Neuron (in vitro differentiated cells): ENCODE measurements at regions not wholly inside any gene's neighbourhood (a gene's known extent, or its start where the extent isn't known, plus 50 kb on each side); places are given as distances from the start of the nearest gene placed in this dataset.

Source experiments
- H2AFZ ChIP-seq: one replicate; pipeline ENCODE4 v1.6.1; 2013; ENCODE audit warnings: low read depth, mild to moderate bottlenecking, inconsistent platforms, low read length, moderate library complexity
- H3K27me3 ChIP-seq: one replicate; pipeline ENCODE4 v1.6.1; 2013; ENCODE audit warnings: low read length; ENCODE audit not compliant: insufficient read depth
- H3K36me3 ChIP-seq: one replicate; pipeline ENCODE4 v1.6.1; 2013; ENCODE audit warnings: low read length; ENCODE audit not compliant: insufficient read depth
- H3K4me1 ChIP-seq: one replicate; pipeline ENCODE4 v1.6.1; 2013; ENCODE audit warnings: low read length; ENCODE audit not compliant: insufficient read depth
- H3K4me3 ChIP-seq: 2 replicates; pipeline ENCODE4 v1.5.1; 2013; ENCODE audit warnings: mild to moderate bottlenecking, low read length, moderate library complexity
- H3K9me3 ChIP-seq: one replicate; pipeline ENCODE4 v1.6.1; 2013; ENCODE audit warnings: low read length

DNA sequence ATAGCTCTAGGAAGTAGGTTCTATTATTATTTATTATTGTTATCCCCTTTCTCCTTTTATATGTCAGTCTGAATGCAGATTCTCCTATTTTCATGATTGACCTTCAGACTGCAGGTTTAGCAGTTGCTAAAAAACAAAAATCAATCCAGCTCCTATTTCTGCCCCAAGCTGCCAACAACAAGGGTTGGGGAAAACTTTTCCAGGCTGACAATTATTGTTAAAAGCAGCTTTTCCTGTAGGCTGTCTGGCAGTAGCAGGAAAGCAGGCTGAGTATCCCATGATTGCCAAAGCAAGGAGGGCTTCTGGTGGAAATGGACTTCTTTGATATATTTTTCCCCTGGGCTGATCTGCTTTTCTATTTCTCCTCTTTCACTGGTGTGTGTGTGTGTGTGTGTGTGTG is 78.0 kb upstream of the CTLA4 start:
- H2AFZ ChIP-seq, result no peak overlapping the region
- H3K27me3 ChIP-seq, result no peaks in the 10 kb centered on the region
- H3K9me3 ChIP-seq, result no peaks in the 10 kb centered on the region
- peaks cover 3% of the 10 kb centered on the region for H3K4me1 ChIP-seq
- no peaks in the 10 kb centered on the region for H3K36me3 ChIP-seq
- H3K4me3 ChIP-seq, result no peak overlapping the region

DNA sequence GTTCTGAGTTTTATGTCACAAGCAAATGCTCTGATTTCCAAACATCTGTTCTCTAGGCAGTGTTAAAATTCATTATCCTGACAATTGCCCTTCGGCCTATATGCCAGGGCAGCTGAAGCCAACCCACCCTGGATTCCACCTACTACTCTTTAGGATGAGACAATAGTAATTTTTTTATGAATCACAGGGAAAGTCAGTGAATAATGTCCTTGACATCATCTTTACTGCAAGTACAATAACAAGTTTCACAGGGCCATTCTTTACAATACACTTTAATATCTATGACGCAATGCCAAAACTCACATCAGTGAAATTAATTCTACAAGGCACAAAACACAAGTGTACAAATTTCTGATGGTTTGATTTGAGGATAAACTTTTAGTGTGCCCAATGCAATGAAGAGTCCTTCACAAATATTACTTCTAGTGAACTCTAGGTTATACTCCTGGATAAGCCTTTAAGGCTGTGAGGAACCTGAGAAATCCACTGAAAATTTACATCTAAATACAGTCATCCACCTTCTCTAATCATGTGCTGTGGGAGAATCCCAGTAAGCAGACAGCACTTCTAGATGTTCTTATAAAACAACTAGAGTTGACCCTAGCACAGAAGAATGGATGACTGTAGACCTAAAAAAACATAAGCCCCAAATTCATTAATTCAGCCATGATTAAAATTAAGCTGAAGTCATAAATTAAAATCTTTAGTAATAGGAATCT is 77.3 kb upstream of the CTLA4 start:
- H3K27me3 ChIP-seq, result no peaks in the 10 kb centered on the region
- H3K9me3 ChIP-seq, result no peaks in the 10 kb centered on the region
- H3K4me3 ChIP-seq, result no peak overlapping the region
- H3K4me1 ChIP-seq, result peaks cover 3% of the 10 kb centered on the region
- no peaks in the 10 kb centered on the region for H3K36me3 ChIP-seq
- H2AFZ ChIP-seq, result no peak overlapping the region

DNA sequence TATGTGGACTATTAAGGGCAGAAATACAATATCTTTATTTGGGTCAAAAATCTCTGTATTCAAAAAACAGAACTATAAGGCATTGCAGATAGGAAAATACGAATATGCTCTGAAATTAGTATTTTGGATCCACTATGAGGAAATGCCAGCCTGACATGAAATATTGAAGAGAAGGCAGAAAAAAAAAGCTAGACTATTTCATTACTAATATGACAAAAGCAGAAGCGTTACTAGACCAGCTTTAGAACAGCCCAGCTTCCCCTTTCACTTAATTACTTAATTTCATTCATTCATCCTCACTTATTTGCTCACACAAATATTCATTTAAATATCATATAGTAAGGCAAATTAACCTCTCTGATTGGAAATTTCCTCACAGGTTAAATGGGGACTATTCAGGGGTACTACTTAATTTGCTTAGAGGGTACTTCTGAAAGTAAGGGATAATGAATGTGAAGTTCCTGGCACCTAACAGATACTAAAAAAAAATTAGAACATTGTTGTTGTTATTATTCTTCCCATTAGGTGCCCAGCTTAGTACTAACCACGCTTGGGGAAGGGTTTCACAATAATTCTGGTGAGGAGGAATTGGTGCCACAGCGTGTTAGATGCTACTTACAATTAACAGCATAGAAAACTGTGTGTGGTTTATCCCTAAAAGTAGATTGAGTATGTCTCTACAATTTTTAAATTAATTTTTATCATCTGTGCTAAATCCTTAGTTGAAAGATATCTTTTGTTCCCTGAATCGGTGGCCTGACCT is 71.1 kb upstream of the CTLA4 start:
- no peaks in the 10 kb centered on the region for H3K27me3 ChIP-seq
- no peak overlapping the region for H2AFZ ChIP-seq
- H3K9me3 ChIP-seq, result no peaks in the 10 kb centered on the region
- no peak overlapping the region for H3K4me3 ChIP-seq
- H3K36me3 ChIP-seq, result no peaks in the 10 kb centered on the region
- H3K4me1 ChIP-seq, result no peaks in the 10 kb centered on the region

GRCh38 chr2:203797276-203797675 is 70.3 kb upstream of the CTLA4 start:
- no peaks in the 10 kb centered on the region for H3K27me3 ChIP-seq
- H3K36me3 ChIP-seq, result no peaks in the 10 kb centered on the region
- H3K4me3 ChIP-seq, result no peak overlapping the region
- no peaks in the 10 kb centered on the region for H3K4me1 ChIP-seq
- H2AFZ ChIP-seq, result no peak overlapping the region
- no peaks in the 10 kb centered on the region for H3K9me3 ChIP-seq

- H2AFZ ChIP-seq, result no peak overlapping the region
- H3K27me3 ChIP-seq, result no peaks in the 10 kb centered on the region
- H3K36me3 ChIP-seq, result no peaks in the 10 kb centered on the region
Measured at GRCh38 chr2:203797712-203798111, 69.9 kb upstream of the CTLA4 start.

DNA sequence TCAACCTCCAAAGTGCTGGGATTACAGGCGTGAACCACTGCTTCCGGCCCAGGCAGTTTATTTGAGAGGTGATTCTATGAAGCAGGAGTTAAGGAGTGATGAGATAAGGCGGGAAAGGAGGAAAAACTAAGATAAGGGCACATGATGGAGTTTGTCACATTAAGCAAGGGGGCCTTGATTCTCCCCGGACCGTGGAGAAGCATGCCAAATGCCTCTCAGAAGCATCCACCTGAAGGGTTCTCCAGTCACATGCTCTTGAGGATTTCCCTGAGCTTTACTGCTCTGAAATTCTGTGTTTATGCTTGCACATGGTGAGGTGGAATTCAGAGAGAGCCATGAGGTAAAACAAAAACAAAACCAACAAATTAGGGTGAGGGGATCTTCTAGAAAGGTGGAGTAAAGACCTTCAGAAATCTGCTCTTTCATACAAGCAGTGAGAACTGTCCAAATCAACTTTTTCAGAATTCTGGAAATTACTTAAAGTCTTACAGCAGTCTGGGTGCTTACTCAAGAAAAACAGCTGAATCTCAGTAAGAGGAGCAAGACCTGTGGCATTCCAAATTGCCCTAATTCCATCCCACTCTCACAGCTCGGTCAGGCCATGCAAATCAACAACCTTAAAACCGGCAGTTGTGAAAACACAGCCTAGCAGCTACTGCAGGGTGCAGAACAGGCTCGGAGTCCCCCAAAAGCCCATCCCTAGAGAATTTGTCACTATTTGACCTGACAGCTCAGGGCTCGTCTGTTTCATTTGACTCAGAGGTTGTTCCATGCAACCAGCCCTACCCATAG is 69.1 kb upstream of the CTLA4 start:
- H3K27me3 ChIP-seq, result no peaks in the 10 kb centered on the region
- no peak overlapping the region for H3K4me3 ChIP-seq
- no peaks in the 10 kb centered on the region for H3K36me3 ChIP-seq
- no peaks in the 10 kb centered on the region for H3K9me3 ChIP-seq
- no peak overlapping the region for H2AFZ ChIP-seq
- no peaks in the 10 kb centered on the region for H3K4me1 ChIP-seq

More at GRCh38 chr2:203797712-203798111, 69.9 kb upstream of the CTLA4 start:
- H3K4me1 ChIP-seq, result no peaks in the 10 kb centered on the region
- no peak overlapping the region for H3K4me3 ChIP-seq
- H3K9me3 ChIP-seq, result no peaks in the 10 kb centered on the region

DNA sequence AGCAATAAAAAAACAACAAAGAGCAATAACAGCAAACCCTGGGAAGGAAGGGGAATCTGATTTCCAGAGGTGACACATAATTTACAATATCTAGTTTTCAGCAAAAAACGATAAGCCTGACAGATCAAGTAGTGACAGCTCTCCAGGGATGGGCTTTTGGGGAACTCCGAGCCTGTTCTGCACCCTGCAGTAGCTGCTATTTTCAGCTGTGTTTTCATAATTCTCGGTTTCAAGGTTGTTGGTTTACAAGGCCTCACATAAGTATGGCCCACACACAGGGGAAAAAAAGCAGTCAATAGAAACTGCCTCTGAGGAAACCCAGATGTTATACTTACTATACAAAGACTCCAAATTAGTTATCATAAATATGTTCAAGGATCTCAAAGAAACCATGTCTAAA is 67.7 kb upstream of the CTLA4 start:
- H2AFZ ChIP-seq, result no peak overlapping the region
- peaks cover 2% of the 10 kb centered on the region for H3K9me3 ChIP-seq
- H3K27me3 ChIP-seq, result no peaks in the 10 kb centered on the region
- peaks cover 3% of the 10 kb centered on the region for H3K4me1 ChIP-seq
- no peak overlapping the region for H3K4me3 ChIP-seq
- H3K36me3 ChIP-seq, result no peaks in the 10 kb centered on the region

DNA sequence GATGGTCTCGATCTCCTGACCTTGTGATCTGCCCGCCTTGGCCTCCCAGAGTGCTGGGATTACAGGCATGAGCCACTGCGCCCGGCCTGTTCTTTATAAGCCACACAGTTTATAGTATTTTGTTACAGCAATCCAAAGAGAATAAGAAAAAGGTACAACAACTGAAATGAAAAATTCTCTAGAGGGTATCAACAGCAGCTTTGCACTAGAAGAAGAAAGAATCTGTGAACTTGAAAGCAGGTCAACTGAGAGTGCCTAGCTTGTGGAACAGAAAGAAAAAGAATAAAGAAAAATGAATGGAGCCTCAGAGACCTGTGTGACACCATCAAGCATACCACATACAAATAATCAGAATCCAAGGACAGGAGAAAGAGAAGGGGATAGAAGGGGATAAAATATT is 66.8 kb upstream of the CTLA4 start:
- Histone ChIP-seq H3K9me3 (peaks cover 2% of the 10 kb centered on the region), H3K27me3 (no peaks in the 10 kb centered on the region), H3K4me3 (no peak overlapping the region), H3K4me1 (peaks cover 3% of the 10 kb centered on the region), H3K36me3 (no peaks in the 10 kb centered on the region), H2AFZ (no peak overlapping the region)

DNA sequence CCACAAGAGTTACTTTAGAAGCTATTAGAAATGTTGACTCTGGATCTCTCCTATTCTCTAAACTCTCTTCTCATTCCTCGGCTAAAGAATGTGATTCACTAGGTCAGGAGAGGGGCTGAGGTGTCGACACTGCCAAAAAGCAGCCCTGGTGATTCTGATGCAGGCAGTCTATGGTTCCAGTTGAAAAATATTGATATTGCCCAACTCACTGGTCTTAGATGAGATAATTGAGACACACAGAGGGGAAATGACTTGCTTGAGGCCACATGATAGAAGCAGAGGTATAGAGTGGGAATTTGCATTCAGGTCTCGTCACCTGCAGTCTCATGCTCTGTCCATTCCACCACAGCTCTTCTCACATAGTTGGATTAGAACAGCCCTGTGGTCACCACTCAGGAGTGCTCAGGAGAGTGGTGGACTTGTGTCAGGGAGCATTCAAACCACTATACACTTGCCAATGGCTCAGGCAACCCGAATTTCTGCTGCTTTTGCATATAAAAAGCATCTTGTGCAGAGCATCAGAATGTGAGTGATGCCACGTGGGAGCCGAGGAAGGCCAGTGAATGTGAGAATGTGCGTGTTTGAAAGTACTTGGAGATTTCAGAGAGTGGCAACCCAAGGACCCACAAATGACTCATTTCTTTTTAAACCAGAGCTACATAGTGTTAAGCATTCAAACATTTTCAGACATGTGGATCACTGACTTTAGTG is 65.1 kb upstream of the CTLA4 start:
- H3K36me3 ChIP-seq, result no peaks in the 10 kb centered on the region
- peaks cover 8% of the 10 kb centered on the region for H3K4me1 ChIP-seq
- no peak overlapping the region for H2AFZ ChIP-seq
- H3K4me3 ChIP-seq, result no peak overlapping the region
- peaks cover 2% of the 10 kb centered on the region for H3K9me3 ChIP-seq
- H3K27me3 ChIP-seq, result no peaks in the 10 kb centered on the region

DNA sequence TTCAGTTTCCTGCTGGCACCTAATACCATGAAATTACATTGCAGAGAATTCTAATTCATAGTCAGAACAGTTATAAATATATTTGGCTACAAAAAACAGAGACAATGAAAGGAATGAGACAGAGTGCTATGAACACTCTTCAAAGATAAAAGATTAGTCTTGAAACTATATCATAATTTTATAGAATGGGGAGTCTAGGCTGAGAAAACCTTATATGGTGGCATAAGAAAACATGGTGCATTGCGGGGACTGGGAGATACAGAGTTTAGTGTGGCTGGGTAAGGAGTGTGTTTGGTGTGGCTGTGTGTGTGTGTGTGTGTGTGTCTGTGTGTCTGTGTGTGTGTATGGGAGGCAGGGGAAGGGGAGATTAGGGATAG is 64.5 kb upstream of the CTLA4 start:
- peaks cover 2% of the 10 kb centered on the region for H3K9me3 ChIP-seq
- no peak overlapping the region for H3K4me3 ChIP-seq
- H2AFZ ChIP-seq, result no peak overlapping the region
- peaks cover 11% of the 10 kb centered on the region for H3K4me1 ChIP-seq
- no peaks in the 10 kb centered on the region for H3K27me3 ChIP-seq
- H3K36me3 ChIP-seq, result no peaks in the 10 kb centered on the region

DNA sequence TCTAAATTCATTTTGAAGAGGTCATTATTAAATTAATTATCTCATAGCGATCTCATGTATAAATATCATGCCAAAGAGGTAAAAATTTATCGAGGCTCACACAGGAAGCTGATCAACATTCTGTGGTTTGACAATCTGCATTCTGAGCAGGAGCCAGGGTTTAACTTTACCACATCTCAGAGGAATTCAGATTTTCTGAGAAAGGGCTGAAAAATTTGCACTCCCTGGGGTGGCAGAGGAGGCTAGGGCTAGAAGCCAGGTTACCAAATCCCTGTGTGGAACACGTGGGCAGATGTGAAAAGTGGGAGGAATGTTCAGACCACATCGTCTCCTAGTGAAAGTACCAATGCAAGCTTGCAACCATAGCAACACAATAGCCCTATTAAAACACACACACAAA is 63.5 kb upstream of the CTLA4 start:
- H3K4me3 ChIP-seq, result no peak overlapping the region

GRCh38 chr2:203804764-203805485 is 62.6 kb upstream of the CTLA4 start:
- no peak overlapping the region for H3K4me3 ChIP-seq
- H3K4me1 ChIP-seq, result peaks cover 27% of the 10 kb centered on the region
- H3K9me3 ChIP-seq, result peaks cover 2% of the 10 kb centered on the region
- H2AFZ ChIP-seq, result no peak overlapping the region
- no peaks in the 10 kb centered on the region for H3K36me3 ChIP-seq
- H3K27me3 ChIP-seq, result no peaks in the 10 kb centered on the region

More for the DNA sequence above, 63.5 kb upstream of the CTLA4 start:
- peaks cover 21% of the 10 kb centered on the region for H3K4me1 ChIP-seq
- H3K36me3 ChIP-seq, result no peaks in the 10 kb centered on the region
- H3K9me3 ChIP-seq, result peaks cover 2% of the 10 kb centered on the region
- H2AFZ ChIP-seq, result no peak overlapping the region
- H3K27me3 ChIP-seq, result no peaks in the 10 kb centered on the region
